HepG2 (cell line): ENCODE measurements at regions not wholly inside any gene's neighbourhood (a gene's known extent, or its start where the extent isn't known, plus 50 kb on each side); places are given as distances from the start of the nearest gene placed in this dataset.

Experiments used
- ATAC-seq: fragments of 200-7000 bp; cut with Tn5 transposase; 3 replicates; pipeline ENCODE4 v1.9.1; 2020; ENCODE audit warnings: mild to moderate bottlenecking, moderate library complexity
- BruUV-seq: library from RNA; stranded (reverse); fragments of 400-500 nt; replicated peaks from 2 replicates; lab custom pipeline; 2021; lab: Mats Ljungman, UMichigan
- CTCF ChIA-PET: fragments of 300-600 bp; formaldehyde crosslinking; extraction: SDS; loops from one replicate; lab custom pipeline; 2021; ENCODE audit warnings: low total read pairs, inconsistent platforms, low intra/inter-chr PET ratio; lab: Yijun Ruan, JAX
- POLR2A ChIA-PET: fragments of 350-600 bp; sonication (Branson Sonifier 250); formaldehyde crosslinking; loops from one replicate; lab custom pipeline; 2020; ENCODE audit warnings: antibody characterized with exemption, inconsistent platforms; lab: Yijun Ruan, JAX
- DNase-seq: peaks from one replicate; pipeline ENCODE4 v3.0.0-alpha.2; 2015; ENCODE audit warnings: low spot score
- FAIRE-seq: peaks from 3 replicates; lab custom pipeline; 2011; peaks lifted over from hg19 to GRCh38; lab: Jason Lieb, UNC
- H2AFZ ChIP-seq: one replicate; pipeline ENCODE4 v1.6.1; 2011; ENCODE audit warnings: low read length, inconsistent platforms
- H3K27ac ChIP-seq: fragments of 300-600 bp; 3 replicates; pipeline ENCODE4 v1.8.0; 2011; ENCODE audit warnings: mixed run types, mild to moderate bottlenecking, mixed read lengths, low read length, inconsistent platforms; ENCODE audit not compliant: insufficient read depth; ENCODE audit errors: extremely low read length
- H3K27me3 ChIP-seq, 2 experiments: fragments of 200-600 bp in 1 of 2; 2 replicates in 1 of 2; 3 replicates in 1 of 2; pipeline versions ENCODE4 v1.6.0 to v1.8.0; 2011; ENCODE audit warnings: low read length in 2 of 2, mild to moderate bottlenecking in 2 of 2, moderate library complexity in 2 of 2, inconsistent platforms in 1 of 2; ENCODE audit not compliant: insufficient read depth in 2 of 2, control insufficient read depth in 1 of 2
- H3K36me3 ChIP-seq, 2 experiments: fragments of 200-600 bp in 1 of 2; replicated peaks in 1 of 2; 2 replicates in 1 of 2; 3 replicates in 1 of 2; pipeline versions ENCODE4 v1.5.1 to v1.8.0; 2011; ENCODE audit warnings: low read length in 2 of 2, inconsistent platforms in 1 of 2; ENCODE audit not compliant: insufficient read depth in 2 of 2, control insufficient read depth in 1 of 2
- H3K4me1 ChIP-seq: 2 replicates; pipeline ENCODE4 v1.5.1; 2012; ENCODE audit warnings: low read length, inconsistent platforms; ENCODE audit not compliant: insufficient read depth
- H3K4me2 ChIP-seq: 2 replicates; pipeline ENCODE4 v1.6.0; 2011; ENCODE audit warnings: low read depth, low read length, inconsistent platforms
- H3K4me3 ChIP-seq, 3 experiments: fragments of 200-600 bp in 1 of 3; sonication (generic), shearing (Covaris generic) in 1 of 3; replicated peaks in 1 of 3; 2 replicates each; pipeline ENCODE4 v1.5.1; 2011 to 2016; ENCODE audit warnings: low read length in 3 of 3, inconsistent platforms in 2 of 3, low read depth in 2 of 3, mild to moderate bottlenecking in 2 of 3, control low read depth in 1 of 3, mixed read lengths in 1 of 3; ENCODE audit not compliant: insufficient read depth in 1 of 3
- H3K79me2 ChIP-seq: one replicate; pipeline ENCODE4 v1.6.1; 2011; ENCODE audit warnings: low read length, inconsistent platforms; ENCODE audit not compliant: insufficient read depth
- H3K9ac ChIP-seq: 2 replicates; pipeline ENCODE4 v1.6.0; 2011; ENCODE audit warnings: mild to moderate bottlenecking, low read depth, low read length, inconsistent platforms; ENCODE audit not compliant: insufficient read depth
- H3K9me3 ChIP-seq: 2 replicates; pipeline ENCODE4 v1.5.1; 2012; ENCODE audit warnings: mild to moderate bottlenecking, low read length
- H4K20me1 ChIP-seq: 2 replicates; pipeline ENCODE4 v1.6.0; 2011; ENCODE audit warnings: inconsistent platforms, mild to moderate bottlenecking, low read length, moderate library complexity; ENCODE audit not compliant: insufficient read depth
- HNRNPK ChIP-seq: fragments of 200-400 bp; formaldehyde crosslinking; IDR thresholded peaks from 2 replicates; pipeline ENCODE4 v1.6.1; 2018; ENCODE audit warnings: low read length, low read depth, moderate library complexity, mild to moderate bottlenecking; ENCODE audit not compliant: poor library complexity, severe bottlenecking
- HNRNPUL1 ChIP-seq: fragments of 200-400 bp; formaldehyde crosslinking; IDR thresholded peaks from 2 replicates; pipeline ENCODE4 v1.6.1; 2017; ENCODE audit warnings: low read depth, mild to moderate bottlenecking, low read length, moderate library complexity
- PCBP1 ChIP-seq: fragments of 200-400 bp; formaldehyde crosslinking; IDR thresholded peaks from 2 replicates; pipeline ENCODE4 v1.6.1; 2017; ENCODE audit warnings: mild to moderate bottlenecking, low read depth, low read length, borderline replicate concordance
- PHF20 ChIP-seq: sonication (generic); formaldehyde crosslinking; IDR thresholded peaks from 2 replicates; pipeline ENCODE4 v1.5.0; 2020; ENCODE audit warnings: mild to moderate bottlenecking, missing genetic modification reagents
- SIN3B ChIP-seq: fragments of 150-350 bp; IDR thresholded peaks from 2 replicates; pipeline ENCODE4 v1.6.1; 2014; ENCODE audit warnings: low read length
- ZFX ChIP-seq: sonication (generic); formaldehyde crosslinking; IDR thresholded peaks from 2 replicates; pipeline ENCODE4 v1.4.0; 2020; ENCODE audit warnings: mild to moderate bottlenecking, low read depth, missing genetic modification reagents, moderate library complexity
- ZNF496 ChIP-seq: sonication (generic); formaldehyde crosslinking; IDR thresholded peaks from 2 replicates; pipeline ENCODE4 v1.8.1; 2023; ENCODE audit warnings: mild to moderate bottlenecking, moderate library complexity, missing genetic modification reagents; ENCODE audit not compliant: insufficient replicate concordance
- WGBS: methylation state at CpG from one replicate; pipeline ENCODE4 v1.1.6; 2017; ENCODE audit warnings: low lambda C conversion rate; 5-methylcytosine and 5-hydroxymethylcytosine counted together
- in situ Hi-C: cut with HindIII; loops from 2 replicates; pipeline ENCODE4 v1.10.0; 2017; ENCODE audit warnings: low pct_unique_long_range_greater_than_20kb; ENCODE audit not compliant: extremely low pct_ligation_motif_present
- intact Hi-C: fragments of 100-400 bp; cut with micrococcal nuclease; formaldehyde crosslinking; loops from one replicate; pipeline ENCODE4 v1.10.0; 2022; ENCODE audit not compliant: unreplicated experiment
- TF ChIP-seq, protein P1 (sequence below): sonication (generic); formaldehyde crosslinking; IDR thresholded peaks from 2 replicates; pipeline ENCODE4 v1.4.0; 2020; ENCODE audit warnings: missing genetic modification reagents, borderline replicate concordance

DNA sequence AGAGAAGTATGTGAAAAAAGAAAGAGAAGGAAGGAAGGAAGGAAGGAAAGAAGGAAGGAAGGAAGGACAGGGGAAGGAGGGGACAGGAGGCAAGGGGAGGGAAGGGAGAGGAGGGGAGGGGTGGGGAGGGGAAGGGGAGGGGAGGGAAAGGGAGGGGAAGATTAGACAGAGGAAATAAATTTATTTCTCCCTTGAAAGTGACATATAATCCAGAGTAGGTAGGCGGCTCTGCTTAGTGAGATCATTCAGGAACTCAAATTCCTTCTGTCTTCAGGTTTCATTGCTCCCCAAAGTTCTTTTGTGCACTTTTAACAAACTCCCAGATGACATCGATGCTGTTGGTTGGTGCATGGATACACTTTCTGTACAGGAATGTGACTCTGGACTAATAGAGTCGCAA lies 594.7 kb upstream of the STEAP1 start:
- ChIA-PET CTCF (no interaction called here), POLR2A (no interaction called here)
- Histone ChIP-seq H3K4me2 (no peak overlapping the region), H3K9ac (no peak overlapping the region), H3K27me3 (no peaks in the 10 kb centered on the region), H3K36me3 (no peaks in the 10 kb centered on the region), H2AFZ (no peak overlapping the region), H3K27ac (no peak overlapping the region), H3K9me3 (peaks cover 12% of the 10 kb centered on the region; the same call in 1 of the 2 replicates), H3K79me2 (no peaks in the 10 kb centered on the region), H3K4me1 (no peaks in the 10 kb centered on the region), H4K20me1 (no peaks in the 10 kb centered on the region), H3K4me3 (no peak overlapping the region)
- in situ Hi-C loops = no loop called here
- FAIRE-seq (no peak), ATAC-seq (no peak), DNase-seq (no peak)
- 0% methylated on average over 3 of the region's 3 CpGs for WGBS
- TF ChIP-seq, protein P1, sequence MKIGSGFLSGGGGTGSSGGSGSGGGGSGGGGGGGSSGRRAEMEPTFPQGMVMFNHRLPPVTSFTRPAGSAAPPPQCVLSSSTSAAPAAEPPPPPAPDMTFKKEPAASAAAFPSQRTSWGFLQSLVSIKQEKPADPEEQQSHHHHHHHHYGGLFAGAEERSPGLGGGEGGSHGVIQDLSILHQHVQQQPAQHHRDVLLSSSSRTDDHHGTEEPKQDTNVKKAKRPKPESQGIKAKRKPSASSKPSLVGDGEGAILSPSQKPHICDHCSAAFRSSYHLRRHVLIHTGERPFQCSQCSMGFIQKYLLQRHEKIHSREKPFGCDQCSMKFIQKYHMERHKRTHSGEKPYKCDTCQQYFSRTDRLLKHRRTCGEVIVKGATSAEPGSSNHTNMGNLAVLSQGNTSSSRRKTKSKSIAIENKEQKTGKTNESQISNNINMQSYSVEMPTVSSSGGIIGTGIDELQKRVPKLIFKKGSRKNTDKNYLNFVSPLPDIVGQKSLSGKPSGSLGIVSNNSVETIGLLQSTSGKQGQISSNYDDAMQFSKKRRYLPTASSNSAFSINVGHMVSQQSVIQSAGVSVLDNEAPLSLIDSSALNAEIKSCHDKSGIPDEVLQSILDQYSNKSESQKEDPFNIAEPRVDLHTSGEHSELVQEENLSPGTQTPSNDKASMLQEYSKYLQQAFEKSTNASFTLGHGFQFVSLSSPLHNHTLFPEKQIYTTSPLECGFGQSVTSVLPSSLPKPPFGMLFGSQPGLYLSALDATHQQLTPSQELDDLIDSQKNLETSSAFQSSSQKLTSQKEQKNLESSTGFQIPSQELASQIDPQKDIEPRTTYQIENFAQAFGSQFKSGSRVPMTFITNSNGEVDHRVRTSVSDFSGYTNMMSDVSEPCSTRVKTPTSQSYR = no peak
- 0 out of 2 replicates have a peak, but pooled peaks have one; percentile 40 for TF ChIP-seq PCBP1
- peak; percentile 91 for TF ChIP-seq HNRNPK
- intact Hi-C loops = no loop called here
- no TSS peak for BruUV-seq

DNA sequence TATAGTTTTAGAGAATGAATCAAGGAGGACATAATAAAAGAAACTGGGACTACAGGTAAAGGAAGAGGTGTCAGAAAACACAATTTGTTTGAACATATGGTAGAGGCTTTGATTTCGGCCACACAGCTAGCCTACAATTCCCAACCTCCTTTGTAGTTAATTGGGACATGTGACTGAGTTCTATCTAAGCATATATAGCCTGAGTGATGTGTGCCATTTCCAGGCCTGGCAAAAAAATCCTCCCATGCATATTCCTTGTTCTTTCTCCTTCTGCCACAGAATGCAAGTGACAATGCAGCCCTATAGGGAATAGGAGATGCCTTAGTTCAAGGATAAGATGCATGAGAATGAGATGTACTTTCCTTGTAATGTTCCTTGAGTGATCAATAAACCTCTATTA lies 590.7 kb upstream of the STEAP1 start:
- ChIA-PET CTCF (no interaction called here), POLR2A (no interaction called here)
- no peak for FAIRE-seq

More for the DNA sequence above, 590.7 kb upstream of the STEAP1 start:
- H3K27ac ChIP-seq = no peak overlapping the region
- H3K36me3 ChIP-seq = no peaks in the 10 kb centered on the region
- H3K9ac ChIP-seq = no peak overlapping the region
- in situ Hi-C loops (no loop called here), intact Hi-C loops (no loop called here)
- DNase-seq (no peak), ATAC-seq (no peak)
- 0% methylated on average over 1 of the region's 1 CpG for WGBS
- H4K20me1 ChIP-seq = no peaks in the 10 kb centered on the region
- TF ChIP-seq SIN3B = no peak
- TF ChIP-seq ZFX (CRISPR knock-in tag) = no peak
- no peak for TF ChIP-seq ZNF496
- TF ChIP-seq HNRNPUL1 = no peak
- TF ChIP-seq PHF20 (CRISPR knock-in tag) = no peak
- no peaks in the 10 kb centered on the region for H3K27me3 ChIP-seq
- no peaks in the 10 kb centered on the region for H3K79me2 ChIP-seq
- H3K4me1 ChIP-seq = no peaks in the 10 kb centered on the region
- H3K4me2 ChIP-seq = no peak overlapping the region
- no TSS peak for BruUV-seq
- H2AFZ ChIP-seq = no peak overlapping the region
- H3K4me3 ChIP-seq = no peak overlapping the region
- peaks cover 43% of the 10 kb centered on the region for H3K9me3 ChIP-seq
